H9 (cell line): ENCODE measurements at regions not wholly inside any gene's neighbourhood (a gene's known extent, or its start where the extent isn't known, plus 50 kb on each side); places are given as distances from the start of the nearest gene placed in this dataset.

Experiments used
- DNase-seq: peaks from one replicate; pipeline ENCODE4 v3.0.0-alpha.2; 2017
- H2AFZ ChIP-seq: one replicate; pipeline ENCODE4 v1.6.1; 2013; ENCODE audit warnings: mild to moderate bottlenecking, low read length, control low read depth, moderate library complexity
- H2AK5ac ChIP-seq: 2 replicates; pipeline ENCODE4 v1.6.1; 2013; ENCODE audit warnings: low read length, control low read depth, mixed read lengths; ENCODE audit not compliant: insufficient read length
- H2BK120ac ChIP-seq: one replicate; pipeline ENCODE4 v1.6.1; 2013; ENCODE audit warnings: low read depth, mild to moderate bottlenecking, low read length, control low read depth, inconsistent platforms; ENCODE audit not compliant: poor library complexity, severe bottlenecking
- H2BK12ac ChIP-seq: 2 replicates; pipeline ENCODE4 v1.6.1; 2013; ENCODE audit warnings: low read length, control low read depth, mixed read lengths, low read depth; ENCODE audit not compliant: insufficient read length
- H2BK15ac ChIP-seq: 2 replicates; pipeline ENCODE4 v1.6.1; 2013; ENCODE audit warnings: low read depth, low read length, control low read depth
- H2BK20ac ChIP-seq: one replicate; pipeline ENCODE4 v1.6.1; 2013; ENCODE audit warnings: low read depth, mild to moderate bottlenecking, low read length, control low read depth, inconsistent platforms; ENCODE audit not compliant: poor library complexity, severe bottlenecking
- H2BK5ac ChIP-seq: 2 replicates; pipeline ENCODE4 v1.6.1; 2013; ENCODE audit warnings: low read length, control low read depth, mixed read lengths; ENCODE audit not compliant: insufficient read length
- H3K14ac ChIP-seq: 2 replicates; pipeline ENCODE4 v1.6.1; 2013; ENCODE audit warnings: low read length, control low read depth; ENCODE audit not compliant: insufficient read depth
- H3K18ac ChIP-seq: 2 replicates; pipeline ENCODE4 v1.6.1; 2013; ENCODE audit warnings: low read depth, mild to moderate bottlenecking, mixed read lengths, low read length, control low read depth; ENCODE audit not compliant: insufficient read length
- H3K23ac ChIP-seq: 2 replicates; pipeline ENCODE4 v1.6.1; 2013; ENCODE audit warnings: low read length, control low read depth, mixed read lengths, low read depth; ENCODE audit not compliant: insufficient read length
- H3K23me2 ChIP-seq: 2 replicates; pipeline ENCODE4 v1.6.1; 2013; ENCODE audit warnings: low read depth, mild to moderate bottlenecking, mixed read lengths, low read length, control low read depth; ENCODE audit not compliant: insufficient read length, poor library complexity, severe bottlenecking
- H3K27ac ChIP-seq: 2 replicates; pipeline ENCODE4 v1.5.1; 2013; ENCODE audit warnings: low read length, control low read depth, mixed read lengths, low read depth; ENCODE audit not compliant: insufficient read length
- H3K27me3 ChIP-seq: 2 replicates; pipeline ENCODE4 v1.6.1; 2013; ENCODE audit warnings: low read length, control low read depth, inconsistent platforms; ENCODE audit not compliant: insufficient read depth
- H3K4ac ChIP-seq: 2 replicates; pipeline ENCODE4 v1.6.1; 2013; ENCODE audit warnings: low read depth, mild to moderate bottlenecking, control low read depth, inconsistent platforms, low read length, moderate library complexity
- H3K4me1 ChIP-seq: 2 replicates; pipeline ENCODE4 v1.6.1; 2013; ENCODE audit warnings: low read length, control low read depth, inconsistent platforms; ENCODE audit not compliant: insufficient read depth
- H3K4me2 ChIP-seq: 2 replicates; pipeline ENCODE4 v1.6.1; 2013; ENCODE audit warnings: low read length, control low read depth, mixed read lengths; ENCODE audit not compliant: insufficient read length, insufficient read depth
- H3K56ac ChIP-seq: 2 replicates; pipeline ENCODE4 v1.6.1; 2013; ENCODE audit warnings: low read depth, mild to moderate bottlenecking, mixed read lengths, low read length, control low read depth; ENCODE audit not compliant: insufficient read length
- H3K79me1 ChIP-seq: 2 replicates; pipeline ENCODE4 v1.6.1; 2013; ENCODE audit warnings: low read depth, mild to moderate bottlenecking, moderate library complexity, low read length, control low read depth, inconsistent platforms; ENCODE audit not compliant: insufficient read depth, poor library complexity, severe bottlenecking
- H3K79me2 ChIP-seq: 2 replicates; pipeline ENCODE4 v1.6.1; 2013; ENCODE audit warnings: low read length, control low read depth, inconsistent platforms; ENCODE audit not compliant: insufficient read depth
- H3K9ac ChIP-seq: 2 replicates; pipeline ENCODE4 v1.6.1; 2013; ENCODE audit warnings: low read length, control low read depth, mixed read lengths; ENCODE audit not compliant: insufficient read length; ENCODE audit errors: extremely low read depth
- H3K9me3 ChIP-seq: one replicate; pipeline ENCODE4 v1.6.1; 2013; ENCODE audit warnings: low read depth, low read length, inconsistent platforms; ENCODE audit not compliant: control insufficient read depth
- H3T11ph ChIP-seq: one replicate; pipeline ENCODE4 v1.6.1; 2013; ENCODE audit warnings: mild to moderate bottlenecking, low read length, control low read depth, inconsistent platforms
- H4K20me1 ChIP-seq: one replicate; pipeline ENCODE4 v1.6.1; 2013; ENCODE audit not compliant: control insufficient read depth, insufficient read length, insufficient read depth
- H4K5ac ChIP-seq: 2 replicates; pipeline ENCODE4 v1.6.1; 2013; ENCODE audit warnings: low read depth, mild to moderate bottlenecking, mixed read lengths, low read length, control low read depth; ENCODE audit not compliant: insufficient read length
- H4K8ac ChIP-seq: replicated peaks from 2 replicates; pipeline ENCODE4 v1.6.1; 2013; ENCODE audit warnings: low read length, control low read depth, mixed read lengths, low read depth; ENCODE audit not compliant: insufficient read length
- H4K91ac ChIP-seq: 2 replicates; pipeline ENCODE4 v1.6.1; 2013; ENCODE audit warnings: low read depth, mild to moderate bottlenecking, moderate library complexity, mixed read lengths, low read length, control low read depth; ENCODE audit not compliant: insufficient read length
- H3K27ac Mint-ChIP-seq, 3 experiments: 2 replicates in 2 of 3; 3 replicates in 1 of 3; pipeline ENCODE4 v1.8.0; 2020 to 2021; ENCODE audit warnings: mixed read lengths in 3 of 3, mild to moderate bottlenecking in 1 of 3, moderate library complexity in 1 of 3
- H3K27me3 Mint-ChIP-seq: 2 replicates; pipeline ENCODE4 v1.8.0; 2021; ENCODE audit warnings: low read depth, mild to moderate bottlenecking, moderate library complexity, mixed read lengths
- H3K36me3 Mint-ChIP-seq, 3 experiments: 2 replicates in 2 of 3; 3 replicates in 1 of 3; pipeline ENCODE4 v1.8.0; 2020 to 2021; ENCODE audit warnings: low read depth in 3 of 3, mixed read lengths in 3 of 3; ENCODE audit not compliant: insufficient read depth in 1 of 3
- H3K4me1 Mint-ChIP-seq, 2 experiments: 2 replicates each; pipeline ENCODE4 v1.8.0; 2020; ENCODE audit warnings: mixed read lengths in 2 of 2
- H3K4me3 Mint-ChIP-seq, 2 experiments: 2 replicates in 1 of 2; 3 replicates in 1 of 2; pipeline ENCODE4 v1.8.0; 2020 to 2021; ENCODE audit warnings: mild to moderate bottlenecking in 2 of 2, mixed read lengths in 2 of 2, moderate library complexity in 1 of 2
- H3K9me3 Mint-ChIP-seq, 2 experiments: 2 replicates in 1 of 2; 3 replicates in 1 of 2; pipeline ENCODE4 v1.8.0; 2020; ENCODE audit warnings: mild to moderate bottlenecking in 2 of 2, mixed read lengths in 2 of 2, moderate library complexity in 1 of 2
- CTCF ChIP-seq: fragments of 200-600 bp; sonication (generic); conservative IDR thresholded peaks from 3 replicates; pipeline ENCODE4 v1.8.0; 2021; ENCODE audit warnings: antibody characterized with exemption, mild to moderate bottlenecking
- WGBS: extraction: QIAGEN DNeasy Blood & Tissue Kit; methylation state at CpG from one replicate; pipeline ENCODE4 v1.1.7; 2013; ENCODE audit warnings: missing lambda C conversion rate, low lambda C conversion rate, mixed read lengths; ENCODE audit not compliant: insufficient read length; ENCODE audit errors: extremely low coverage; 5-methylcytosine and 5-hydroxymethylcytosine counted together

- WGBS, result no CpG with 5 or more reads among the region's 3 CpGs
- Mint-ChIP-seq H3K27me3 (no peaks in the 10 kb centered on the region), H3K4me1 (no peaks in the 10 kb centered on the region), H3K9me3 (peaks cover 0 to 3% of the 10 kb centered on the region in 2 experiments; a peak in 1 of 5 replicates), H3K36me3 (no peaks in the 10 kb centered on the region), H3K27ac (no peak overlapping the region), H3K4me3 (no peak overlapping the region)
- Histone ChIP-seq H3K79me2 (no peaks in the 10 kb centered on the region), H3K27ac (no peak overlapping the region), H3T11ph (no peak overlapping the region), H3K4me1 (no peaks in the 10 kb centered on the region), H4K8ac (no peak overlapping the region), H3K27me3 (no peaks in the 10 kb centered on the region), H2BK15ac (no peak overlapping the region), H4K91ac (no peak overlapping the region), H4K20me1 (no peaks in the 10 kb centered on the region), H2AFZ (no peak overlapping the region), H3K9me3 (no peaks in the 10 kb centered on the region), H3K23ac (no peak overlapping the region), H2BK20ac (no peak overlapping the region), H3K4me2 (no peak overlapping the region), H2AK5ac (no peak overlapping the region), H3K79me1 (no peaks in the 10 kb centered on the region), H2BK120ac (no peak overlapping the region), H3K23me2 (no peaks in the 10 kb centered on the region), H3K18ac (no peak overlapping the region), H3K4ac (no peak overlapping the region), H4K5ac (no peak overlapping the region), H2BK5ac (no peak overlapping the region), H3K14ac (no peak overlapping the region), H3K56ac (no peak overlapping the region), H3K9ac (no peak overlapping the region), H2BK12ac (no peak overlapping the region)
- DNase-seq, result no peak
- TF ChIP-seq CTCF, result no peak
These were observed 163.4 kb upstream of the ITGA1 start for GRCh38 chr5:52624291-52624690.
